ENCODE measurements at regions not wholly inside any gene's neighbourhood (a gene's known extent, or its start where the extent isn't known, plus 50 kb on each side); places are given as distances from the start of the nearest gene placed in this dataset.
A peak's percentile ranks its signal among the peaks of the same experiment; 100 is the strongest.

GRCh38 chr6:90370493-90370959 is 73.9 kb upstream of the BACH2 start:
- TF ChIP-seq CTCF (IDR thresholded peaks at IDR 0.05; ENCODE audit: low read depth, low read length, missing control alignments) = no peak
- no peak for DNase-seq (ENCODE audit: low read depth)
- no peak overlapping the region for H3K4me3 ChIP-seq (ENCODE audit: low read depth, low read length)

- no peak for TF ChIP-seq CTCF (IDR thresholded peaks at IDR 0.05; ENCODE audit: low read depth, low read length, missing control alignments)
- no peak for DNase-seq (ENCODE audit: low read depth)
- no peak overlapping the region for H3K4me3 ChIP-seq (ENCODE audit: low read depth, low read length)
Observed at GRCh38 chr6:90369651-90370050, 73.0 kb upstream of the BACH2 start.

- DNase-seq (ENCODE audit: low read depth) = peak; percentile 84
- TF ChIP-seq CTCF (IDR thresholded peaks at IDR 0.05; ENCODE audit: low read depth, low read length, missing control alignments) = no peak
Observed at GRCh38 chr6:90369024-90369519, 72.4 kb upstream of the BACH2 start.

DNA sequence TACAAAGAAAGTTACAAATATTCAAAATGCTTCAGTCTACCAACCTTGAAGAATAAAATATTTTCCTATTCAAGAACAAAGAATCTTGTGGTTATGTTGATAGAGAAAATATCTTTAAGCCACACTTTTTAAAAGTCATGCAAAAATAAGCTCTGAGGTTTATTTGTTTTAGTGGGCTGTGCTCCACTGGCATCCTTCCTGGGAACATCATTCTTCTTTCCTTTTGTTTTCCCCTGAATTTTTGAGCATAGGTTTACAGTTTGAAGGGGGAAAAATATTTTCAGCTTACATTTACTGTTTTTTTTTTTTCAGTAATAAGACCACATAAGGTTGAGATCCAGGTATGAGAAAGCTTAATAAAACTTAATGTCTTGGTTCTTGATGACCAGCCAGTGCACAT is 72.0 kb upstream of the BACH2 start:
- no peak for TF ChIP-seq CTCF (IDR thresholded peaks at IDR 0.05; ENCODE audit: low read depth, low read length, missing control alignments)

More at GRCh38 chr6:90369024-90369519, 72.4 kb upstream of the BACH2 start:
- H3K4me3 ChIP-seq (ENCODE audit: low read depth, low read length) = no peak overlapping the region

DNA sequence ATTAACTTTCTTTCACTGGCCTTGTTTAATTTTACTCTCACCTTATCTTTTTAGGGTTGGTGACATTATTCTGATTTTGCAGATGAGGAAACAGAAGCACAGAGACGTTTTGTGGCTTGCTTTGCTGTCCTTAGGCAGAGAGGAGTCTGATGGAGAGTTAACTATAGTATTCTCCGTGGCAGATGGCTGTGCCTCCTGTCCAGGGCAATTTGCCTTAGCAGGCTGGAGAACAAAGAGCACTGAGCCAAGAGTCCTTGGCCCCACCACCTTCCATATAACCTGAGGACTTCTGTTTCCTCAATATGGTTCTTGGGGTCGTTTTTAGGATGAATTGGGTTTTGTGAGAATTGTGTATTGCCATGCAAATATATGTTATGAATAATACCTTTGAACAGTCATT is 71.4 kb upstream of the BACH2 start:
- TF ChIP-seq CTCF (IDR thresholded peaks at IDR 0.05; ENCODE audit: low read depth, low read length, missing control alignments) = no peak
- DNase-seq (ENCODE audit: low read depth) = no peak
- H3K4me3 ChIP-seq (ENCODE audit: low read depth, low read length) = no peak overlapping the region

More for the DNA sequence above, 72.0 kb upstream of the BACH2 start:
- DNase-seq (ENCODE audit: low read depth) = no peak
- H3K4me3 ChIP-seq (ENCODE audit: low read depth, low read length) = no peak overlapping the region

GRCh38 chr6:90365565-90366219 is 69.0 kb upstream of the BACH2 start:
- no peak for DNase-seq (ENCODE audit: low read depth)
- no peak overlapping the region for H3K4me3 ChIP-seq (ENCODE audit: low read depth, low read length)
- no peak for TF ChIP-seq CTCF (IDR thresholded peaks at IDR 0.05; ENCODE audit: low read depth, low read length, missing control alignments)

DNA sequence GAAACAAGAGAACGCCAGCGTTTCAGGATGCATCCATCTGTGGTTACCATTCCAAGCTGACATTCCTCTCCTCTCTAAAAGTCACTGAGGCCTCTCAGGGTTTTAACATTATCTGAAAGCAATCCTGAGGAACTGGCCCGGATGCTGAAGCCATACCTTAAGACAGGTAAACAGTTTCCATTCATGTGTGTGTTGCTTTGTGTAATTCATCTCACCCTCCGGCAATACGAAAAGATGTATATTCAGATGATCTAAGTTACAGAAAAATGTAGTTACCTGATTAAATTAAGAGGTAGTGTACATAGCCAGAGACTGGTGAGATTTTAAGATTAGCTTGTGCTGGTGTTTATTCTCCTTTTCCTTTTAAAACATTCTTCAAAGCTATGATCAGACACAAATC is 68.4 kb upstream of the BACH2 start:
- no peak overlapping the region for H3K4me3 ChIP-seq (ENCODE audit: low read depth, low read length)
- DNase-seq (ENCODE audit: low read depth) = no peak
- TF ChIP-seq CTCF (IDR thresholded peaks at IDR 0.05; ENCODE audit: low read depth, low read length, missing control alignments) = no peak

Data from GM12864 (cell line).